HepG2 (cell line): ENCODE measurements at regions not wholly inside any gene's neighbourhood (a gene's known extent, or its start where the extent isn't known, plus 50 kb on each side); places are given as distances from the start of the nearest gene placed in this dataset.

ENCODE experiments used
- ATF7-NPFF ChIP-seq: sonication (generic); formaldehyde crosslinking; IDR thresholded peaks from 2 replicates; pipeline ENCODE4 v1.8.1; 2023; ENCODE audit warnings: mild to moderate bottlenecking, low read depth, missing genetic modification reagents, moderate library complexity
- BRCA1 ChIP-seq: sonication (generic); formaldehyde crosslinking; IDR thresholded peaks from 2 replicates; pipeline ENCODE4 v1.4.0; 2020; ENCODE audit warnings: missing genetic modification reagents
- KDM4B ChIP-seq: sonication (generic); formaldehyde crosslinking; IDR thresholded peaks from 2 replicates; pipeline ENCODE4 v1.4.0; 2020; ENCODE audit warnings: missing genetic modification reagents
- PRDM10 ChIP-seq: sonication (generic); formaldehyde crosslinking; IDR thresholded peaks from 2 replicates; pipeline ENCODE4 v1.4.0; 2020; ENCODE audit warnings: low read depth, missing genetic modification reagents
- ZBTB21 ChIP-seq: sonication (generic); formaldehyde crosslinking; IDR thresholded peaks from 2 replicates; pipeline ENCODE4 v1.4.0; 2020; ENCODE audit warnings: missing genetic modification reagents
- ZNF432 ChIP-seq: sonication (generic); formaldehyde crosslinking; IDR thresholded peaks from 2 replicates; pipeline ENCODE4 v1.5.0; 2020; ENCODE audit warnings: missing genetic modification reagents, mild to moderate bottlenecking, borderline replicate concordance
- ZNF547 ChIP-seq: sonication (generic); formaldehyde crosslinking; IDR thresholded peaks from 2 replicates; pipeline ENCODE4 v1.5.1; 2020; ENCODE audit warnings: mild to moderate bottlenecking, missing genetic modification reagents
- ZNF790 ChIP-seq: sonication (generic); formaldehyde crosslinking; IDR thresholded peaks from 2 replicates; pipeline ENCODE4 v1.8.0; 2022; ENCODE audit warnings: missing genetic modification reagents, mild to moderate bottlenecking, borderline replicate concordance
- TF ChIP-seq, protein P1 (sequence below): sonication (generic); formaldehyde crosslinking; IDR thresholded peaks from 2 replicates; pipeline ENCODE4 v1.4.0; 2020; ENCODE audit warnings: missing genetic modification reagents
- TF ChIP-seq, protein P2 (sequence below): sonication (generic); formaldehyde crosslinking; IDR thresholded peaks from 2 replicates; pipeline ENCODE4 v1.4.0; 2020; ENCODE audit warnings: mild to moderate bottlenecking, missing genetic modification reagents
- TF ChIP-seq, protein P3 (sequence below): sonication (generic); formaldehyde crosslinking; IDR thresholded peaks from 2 replicates; pipeline ENCODE4 v1.4.0; 2020; ENCODE audit warnings: missing genetic modification reagents, borderline replicate concordance

DNA sequence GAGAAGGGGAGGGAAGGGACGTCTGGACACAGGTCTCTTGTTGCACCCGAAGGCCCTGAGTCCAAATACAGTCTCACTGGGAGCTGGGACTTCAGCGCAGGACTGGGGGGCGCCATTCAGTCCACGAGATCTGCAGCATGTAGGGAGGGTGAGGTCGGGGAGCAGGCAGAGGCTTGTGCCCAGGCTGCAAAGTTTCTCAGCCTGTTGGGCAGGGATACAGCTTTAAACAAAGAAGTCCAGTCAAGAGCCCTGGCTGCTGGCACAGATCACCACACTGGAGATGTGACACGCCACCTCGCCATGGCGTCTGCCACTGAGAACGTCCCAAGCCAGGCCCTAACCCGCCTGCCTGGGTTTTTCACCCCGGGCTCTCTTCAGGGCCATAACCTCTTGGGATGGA, 256.6 kb downstream of the DLL1 start:
- TF ChIP-seq ZNF432 (CRISPR knock-in tag) (no peak), PRDM10 (CRISPR knock-in tag) (no peak), BRCA1 (CRISPR knock-in tag) (no peak), ZNF547 (CRISPR knock-in tag) (no peak), ATF7-NPFF (CRISPR knock-in tag) (no peak), ZNF790 (CRISPR knock-in tag) (no peak), ZBTB21 (CRISPR knock-in tag) (no peak), KDM4B (CRISPR knock-in tag) (no peak)
- TF ChIP-seq, protein P1, sequence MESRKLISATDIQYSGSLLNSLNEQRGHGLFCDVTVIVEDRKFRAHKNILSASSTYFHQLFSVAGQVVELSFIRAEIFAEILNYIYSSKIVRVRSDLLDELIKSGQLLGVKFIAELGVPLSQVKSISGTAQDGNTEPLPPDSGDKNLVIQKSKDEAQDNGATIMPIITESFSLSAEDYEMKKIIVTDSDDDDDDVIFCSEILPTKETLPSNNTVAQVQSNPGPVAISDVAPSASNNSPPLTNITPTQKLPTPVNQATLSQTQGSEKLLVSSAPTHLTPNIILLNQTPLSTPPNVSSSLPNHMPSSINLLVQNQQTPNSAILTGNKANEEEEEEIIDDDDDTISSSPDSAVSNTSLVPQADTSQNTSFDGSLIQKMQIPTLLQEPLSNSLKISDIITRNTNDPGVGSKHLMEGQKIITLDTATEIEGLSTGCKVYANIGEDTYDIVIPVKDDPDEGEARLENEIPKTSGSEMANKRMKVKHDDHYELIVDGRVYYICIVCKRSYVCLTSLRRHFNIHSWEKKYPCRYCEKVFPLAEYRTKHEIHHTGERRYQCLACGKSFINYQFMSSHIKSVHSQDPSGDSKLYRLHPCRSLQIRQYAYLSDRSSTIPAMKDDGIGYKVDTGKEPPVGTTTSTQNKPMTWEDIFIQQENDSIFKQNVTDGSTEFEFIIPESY (CRISPR knock-in tag), result no peak
- TF ChIP-seq, protein P2, sequence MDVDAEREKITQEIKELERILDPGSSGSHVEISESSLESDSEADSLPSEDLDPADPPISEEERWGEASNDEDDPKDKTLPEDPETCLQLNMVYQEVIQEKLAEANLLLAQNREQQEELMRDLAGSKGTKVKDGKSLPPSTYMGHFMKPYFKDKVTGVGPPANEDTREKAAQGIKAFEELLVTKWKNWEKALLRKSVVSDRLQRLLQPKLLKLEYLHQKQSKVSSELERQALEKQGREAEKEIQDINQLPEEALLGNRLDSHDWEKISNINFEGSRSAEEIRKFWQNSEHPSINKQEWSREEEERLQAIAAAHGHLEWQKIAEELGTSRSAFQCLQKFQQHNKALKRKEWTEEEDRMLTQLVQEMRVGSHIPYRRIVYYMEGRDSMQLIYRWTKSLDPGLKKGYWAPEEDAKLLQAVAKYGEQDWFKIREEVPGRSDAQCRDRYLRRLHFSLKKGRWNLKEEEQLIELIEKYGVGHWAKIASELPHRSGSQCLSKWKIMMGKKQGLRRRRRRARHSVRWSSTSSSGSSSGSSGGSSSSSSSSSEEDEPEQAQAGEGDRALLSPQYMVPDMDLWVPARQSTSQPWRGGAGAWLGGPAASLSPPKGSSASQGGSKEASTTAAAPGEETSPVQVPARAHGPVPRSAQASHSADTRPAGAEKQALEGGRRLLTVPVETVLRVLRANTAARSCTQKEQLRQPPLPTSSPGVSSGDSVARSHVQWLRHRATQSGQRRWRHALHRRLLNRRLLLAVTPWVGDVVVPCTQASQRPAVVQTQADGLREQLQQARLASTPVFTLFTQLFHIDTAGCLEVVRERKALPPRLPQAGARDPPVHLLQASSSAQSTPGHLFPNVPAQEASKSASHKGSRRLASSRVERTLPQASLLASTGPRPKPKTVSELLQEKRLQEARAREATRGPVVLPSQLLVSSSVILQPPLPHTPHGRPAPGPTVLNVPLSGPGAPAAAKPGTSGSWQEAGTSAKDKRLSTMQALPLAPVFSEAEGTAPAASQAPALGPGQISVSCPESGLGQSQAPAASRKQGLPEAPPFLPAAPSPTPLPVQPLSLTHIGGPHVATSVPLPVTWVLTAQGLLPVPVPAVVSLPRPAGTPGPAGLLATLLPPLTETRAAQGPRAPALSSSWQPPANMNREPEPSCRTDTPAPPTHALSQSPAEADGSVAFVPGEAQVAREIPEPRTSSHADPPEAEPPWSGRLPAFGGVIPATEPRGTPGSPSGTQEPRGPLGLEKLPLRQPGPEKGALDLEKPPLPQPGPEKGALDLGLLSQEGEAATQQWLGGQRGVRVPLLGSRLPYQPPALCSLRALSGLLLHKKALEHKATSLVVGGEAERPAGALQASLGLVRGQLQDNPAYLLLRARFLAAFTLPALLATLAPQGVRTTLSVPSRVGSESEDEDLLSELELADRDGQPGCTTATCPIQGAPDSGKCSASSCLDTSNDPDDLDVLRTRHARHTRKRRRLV (CRISPR knock-in tag), result no peak
- TF ChIP-seq, protein P3, sequence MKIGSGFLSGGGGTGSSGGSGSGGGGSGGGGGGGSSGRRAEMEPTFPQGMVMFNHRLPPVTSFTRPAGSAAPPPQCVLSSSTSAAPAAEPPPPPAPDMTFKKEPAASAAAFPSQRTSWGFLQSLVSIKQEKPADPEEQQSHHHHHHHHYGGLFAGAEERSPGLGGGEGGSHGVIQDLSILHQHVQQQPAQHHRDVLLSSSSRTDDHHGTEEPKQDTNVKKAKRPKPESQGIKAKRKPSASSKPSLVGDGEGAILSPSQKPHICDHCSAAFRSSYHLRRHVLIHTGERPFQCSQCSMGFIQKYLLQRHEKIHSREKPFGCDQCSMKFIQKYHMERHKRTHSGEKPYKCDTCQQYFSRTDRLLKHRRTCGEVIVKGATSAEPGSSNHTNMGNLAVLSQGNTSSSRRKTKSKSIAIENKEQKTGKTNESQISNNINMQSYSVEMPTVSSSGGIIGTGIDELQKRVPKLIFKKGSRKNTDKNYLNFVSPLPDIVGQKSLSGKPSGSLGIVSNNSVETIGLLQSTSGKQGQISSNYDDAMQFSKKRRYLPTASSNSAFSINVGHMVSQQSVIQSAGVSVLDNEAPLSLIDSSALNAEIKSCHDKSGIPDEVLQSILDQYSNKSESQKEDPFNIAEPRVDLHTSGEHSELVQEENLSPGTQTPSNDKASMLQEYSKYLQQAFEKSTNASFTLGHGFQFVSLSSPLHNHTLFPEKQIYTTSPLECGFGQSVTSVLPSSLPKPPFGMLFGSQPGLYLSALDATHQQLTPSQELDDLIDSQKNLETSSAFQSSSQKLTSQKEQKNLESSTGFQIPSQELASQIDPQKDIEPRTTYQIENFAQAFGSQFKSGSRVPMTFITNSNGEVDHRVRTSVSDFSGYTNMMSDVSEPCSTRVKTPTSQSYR (CRISPR knock-in tag), result no peak
